GM13976 (cell line): ENCODE measurements at regions not wholly inside any gene's neighbourhood (a gene's known extent, or its start where the extent isn't known, plus 50 kb on each side); places are given as distances from the start of the nearest gene placed in this dataset.

ENCODE experiments used
- DNase-seq: peaks from one replicate; pipeline ENCODE4 v3.0.0; 2012; ENCODE audit warnings: low spot score
- in situ Hi-C: fragments of 300-500 bp; cut with MboI; formaldehyde crosslinking; loops from one replicate; pipeline ENCODE4 v1.12.0; 2022; ENCODE audit warnings: low sequenced_read_pairs, mixed read lengths, inconsistent platforms; ENCODE audit not compliant: unreplicated experiment
- TF ChIP-seq, protein P1 (sequence below): IDR thresholded peaks from 2 replicates; pipeline ENCODE4 v1.5.1; 2012; ENCODE audit warnings: borderline replicate concordance, mild to moderate bottlenecking; ENCODE audit not compliant: insufficient read depth; ENCODE audit errors: extremely low read depth, missing control alignments, control extremely low read depth

DNA sequence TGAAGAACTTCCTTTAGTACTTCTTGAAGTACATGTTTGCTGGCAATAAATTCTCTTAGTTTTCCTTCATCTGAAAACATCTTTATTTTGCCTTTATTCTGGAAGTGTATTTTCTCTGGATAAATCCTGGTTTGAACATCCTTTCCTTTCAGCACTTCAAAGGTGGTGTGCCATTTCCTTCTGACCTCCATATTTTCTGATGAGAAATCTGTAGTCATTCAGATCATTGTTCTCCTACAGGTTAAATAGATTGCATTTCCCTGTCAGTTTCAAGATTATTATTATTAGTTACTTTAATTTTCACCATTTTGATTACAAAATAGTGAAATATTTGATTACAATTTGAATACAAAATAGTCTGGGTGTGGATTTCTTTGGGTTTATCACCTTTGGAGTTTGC lies 134.5 kb downstream of the CDH26 start:
- TF ChIP-seq, protein P1, sequence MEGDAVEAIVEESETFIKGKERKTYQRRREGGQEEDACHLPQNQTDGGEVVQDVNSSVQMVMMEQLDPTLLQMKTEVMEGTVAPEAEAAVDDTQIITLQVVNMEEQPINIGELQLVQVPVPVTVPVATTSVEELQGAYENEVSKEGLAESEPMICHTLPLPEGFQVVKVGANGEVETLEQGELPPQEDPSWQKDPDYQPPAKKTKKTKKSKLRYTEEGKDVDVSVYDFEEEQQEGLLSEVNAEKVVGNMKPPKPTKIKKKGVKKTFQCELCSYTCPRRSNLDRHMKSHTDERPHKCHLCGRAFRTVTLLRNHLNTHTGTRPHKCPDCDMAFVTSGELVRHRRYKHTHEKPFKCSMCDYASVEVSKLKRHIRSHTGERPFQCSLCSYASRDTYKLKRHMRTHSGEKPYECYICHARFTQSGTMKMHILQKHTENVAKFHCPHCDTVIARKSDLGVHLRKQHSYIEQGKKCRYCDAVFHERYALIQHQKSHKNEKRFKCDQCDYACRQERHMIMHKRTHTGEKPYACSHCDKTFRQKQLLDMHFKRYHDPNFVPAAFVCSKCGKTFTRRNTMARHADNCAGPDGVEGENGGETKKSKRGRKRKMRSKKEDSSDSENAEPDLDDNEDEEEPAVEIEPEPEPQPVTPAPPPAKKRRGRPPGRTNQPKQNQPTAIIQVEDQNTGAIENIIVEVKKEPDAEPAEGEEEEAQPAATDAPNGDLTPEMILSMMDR, result no peak
- no peak for DNase-seq
- in situ Hi-C loops, result no loop called here

DNA sequence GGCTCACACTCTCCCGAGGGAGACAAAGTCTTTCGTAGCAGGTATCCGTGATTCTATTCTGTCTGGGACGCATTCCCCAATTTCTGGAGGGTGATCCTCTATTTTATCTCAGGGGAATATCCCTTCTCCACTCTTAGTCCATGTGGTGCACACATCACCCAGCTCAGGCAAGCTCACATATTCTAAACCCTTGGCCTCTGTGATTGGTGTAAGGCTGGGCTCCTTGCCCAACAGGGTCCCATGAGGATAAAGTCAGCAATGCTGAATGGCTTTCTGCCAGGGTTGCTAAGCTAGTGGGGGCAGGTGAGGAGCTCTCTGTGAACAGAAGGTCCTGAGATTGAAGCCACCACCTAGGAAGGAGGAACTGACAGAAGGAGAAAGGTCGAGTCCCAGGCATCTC lies 137.2 kb downstream of the CDH26 start:
- DNase-seq, result no peak
- in situ Hi-C loops, result no loop called here
- TF ChIP-seq, protein P1, result no peak

DNA sequence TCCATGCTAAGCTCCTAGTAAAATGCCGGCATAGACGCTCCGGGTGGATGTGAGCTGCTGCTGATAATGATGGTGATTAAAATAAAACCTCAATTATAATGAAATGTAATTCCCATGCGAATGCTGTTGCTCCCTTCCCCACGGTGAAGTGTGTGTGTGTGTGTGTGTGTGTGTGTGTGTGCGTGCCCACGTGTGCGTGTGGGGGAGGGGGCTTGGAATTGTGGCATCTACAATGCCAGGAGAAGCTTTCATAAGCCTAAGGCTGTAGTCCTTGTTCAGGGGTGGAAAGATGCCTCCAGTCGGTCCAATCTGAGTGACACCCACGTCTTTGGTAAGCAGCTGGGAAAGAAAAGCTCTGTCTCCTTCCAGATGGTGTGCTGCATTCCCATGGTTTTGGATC lies 137.9 kb downstream of the CDH26 start:
- in situ Hi-C loops, result no loop called here
- no peak for DNase-seq
- TF ChIP-seq, protein P1, result no peak

DNA sequence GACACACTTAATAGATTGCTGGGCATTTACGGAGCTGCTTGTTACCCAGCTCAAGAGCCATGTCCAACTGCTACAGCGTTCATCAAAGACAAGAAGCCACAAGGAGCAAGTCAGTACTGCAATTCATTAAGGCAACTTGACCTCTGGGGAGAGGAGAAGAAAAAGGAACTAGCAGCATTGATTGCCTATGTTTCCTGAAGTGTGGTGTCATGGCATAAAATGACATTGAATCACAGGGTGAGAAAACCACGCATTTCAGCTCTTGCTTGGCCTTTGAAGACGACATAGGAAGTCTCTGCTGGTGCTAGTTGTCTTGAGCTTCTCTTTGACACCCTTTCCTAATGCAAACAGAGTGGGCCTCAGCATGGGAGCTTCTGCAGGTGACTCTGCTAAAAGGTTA lies 139.1 kb downstream of the CDH26 start:
- in situ Hi-C loops, result no loop called here

DNA sequence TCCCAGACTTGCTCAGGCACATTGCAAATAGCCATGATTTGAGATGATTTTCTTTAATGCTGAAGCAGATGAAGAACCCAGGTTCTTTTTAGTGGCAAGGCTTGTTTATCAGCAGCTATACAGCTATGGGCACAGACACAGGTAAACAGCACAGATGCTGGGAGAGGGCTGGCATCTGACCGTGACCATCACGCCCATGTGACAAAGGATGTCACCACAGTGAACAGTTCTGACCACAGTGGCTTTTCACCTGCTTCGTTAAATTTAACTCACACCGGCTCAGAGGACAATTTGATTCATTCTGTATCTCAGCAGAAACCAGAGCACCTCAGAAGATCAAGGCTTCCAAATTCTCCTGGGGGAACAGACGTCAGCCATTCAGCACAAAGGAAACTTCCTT lies 142.6 kb downstream of the CDH26 start:
- DNase-seq, result no peak
- TF ChIP-seq, protein P1, result no peak
- in situ Hi-C loops, result no loop called here

More for the DNA sequence above, 139.1 kb downstream of the CDH26 start:
- DNase-seq, result no peak
- TF ChIP-seq, protein P1, result no peak

DNA sequence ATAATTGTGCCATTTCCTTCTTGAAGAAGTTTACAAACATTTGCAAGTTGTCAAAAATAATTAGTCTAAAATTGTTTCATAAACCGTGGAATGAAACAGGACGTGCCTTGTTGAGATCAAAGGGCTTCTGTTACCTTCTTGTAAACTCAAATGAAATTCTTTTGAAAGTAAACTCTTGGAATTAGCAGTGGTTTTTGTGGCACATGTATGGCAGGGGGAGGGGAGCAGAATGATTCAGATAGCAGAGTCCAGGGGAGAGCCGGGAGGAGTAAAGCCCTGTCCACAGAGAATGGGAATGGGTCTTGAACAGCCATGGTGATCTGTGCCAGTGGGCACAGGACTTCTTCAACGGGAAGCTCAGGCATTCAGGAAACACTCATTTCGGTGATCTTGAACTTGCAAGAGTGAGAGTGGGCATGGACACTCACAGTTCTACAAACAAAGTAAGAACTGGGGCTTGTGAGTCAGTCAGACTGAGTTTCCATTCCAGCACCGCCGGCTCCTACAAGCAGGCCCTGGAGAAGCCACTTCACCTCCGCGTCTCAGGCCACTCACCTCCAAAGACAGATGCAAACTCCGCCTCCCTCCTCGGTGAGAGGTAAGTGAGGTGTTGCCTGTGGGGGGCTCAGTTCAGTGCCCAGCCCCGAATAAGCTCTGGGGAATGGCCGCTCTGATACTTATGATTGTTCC lies 143.1 kb downstream of the CDH26 start:
- in situ Hi-C loops, result no loop called here
- TF ChIP-seq, protein P1, result no peak

More for the DNA sequence above, 143.1 kb downstream of the CDH26 start:
- no peak for DNase-seq
